Testis (tissue), 2 donors: ENCODE measurements at regions not wholly inside any gene's neighbourhood (a gene's known extent, or its start where the extent isn't known, plus 50 kb on each side); places are given as distances from the start of the nearest gene placed in this dataset.

Source experiments
- CTCF ChIP-seq, 3 experiments: fragments of 450-650 bp in 2 of 3; fragments of 200-600 bp in 1 of 3; sonication (generic) in 1 of 3; IDR thresholded peaks; one replicate each; pipeline ENCODE4 v1.5.1; 2016 to 2019; ENCODE audit warnings: antibody characterized with exemption in 3 of 3, mild to moderate bottlenecking in 2 of 3, moderate library complexity in 1 of 3
- POLR2A ChIP-seq: fragments of 450-650 bp; IDR thresholded peaks from one replicate; pipeline ENCODE4 v1.6.1; 2017; ENCODE audit warnings: antibody characterized with exemption, mild to moderate bottlenecking, moderate library complexity

DNA sequence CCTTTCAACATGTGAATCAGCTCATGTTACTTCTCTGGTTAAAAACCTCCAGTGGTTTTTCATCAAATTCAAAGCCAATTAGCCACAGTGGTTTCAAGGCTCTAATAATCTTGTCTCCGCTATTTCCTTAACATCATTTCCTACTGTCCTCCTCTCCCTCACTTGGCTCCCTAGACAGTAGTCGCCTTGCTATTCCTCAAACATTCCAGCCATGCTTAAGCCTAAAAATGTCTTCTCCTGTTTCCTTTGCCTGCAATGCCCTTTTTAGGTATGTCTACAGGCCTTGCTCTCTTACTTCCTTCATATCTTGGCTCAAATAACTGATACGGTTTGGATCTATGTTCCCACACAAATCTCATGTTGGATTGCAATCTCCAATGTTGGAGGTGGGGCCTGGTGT is 779.4 kb upstream of the LRRN3 start:
- TF ChIP-seq CTCF (IDR thresholded peaks at IDR 0.05), result no peak
- no peak for TF ChIP-seq POLR2A
